Gastroesophageal sphincter (tissue), 3 donors: ENCODE measurements at regions not wholly inside any gene's neighbourhood (a gene's known extent, or its start where the extent isn't known, plus 50 kb on each side); places are given as distances from the start of the nearest gene placed in this dataset.

Experiments
- EP300 ChIP-seq: sonication (generic); formaldehyde crosslinking; IDR thresholded peaks from one replicate; pipeline ENCODE4 v1.6.1; 2017; ENCODE audit warnings: antibody characterized with exemption, mild to moderate bottlenecking
- POLR2A ChIP-seq, 2 donors: fragments of 450-650 bp; IDR thresholded peaks; one replicate each; pipeline ENCODE4 v1.6.1; 2017; ENCODE audit warnings: antibody characterized with exemption in 2 of 2, mild to moderate bottlenecking in 2 of 2, moderate library complexity in 1 of 2
- POLR2AphosphoS5 ChIP-seq: sonication (generic); formaldehyde crosslinking; IDR thresholded peaks from one replicate; pipeline ENCODE4 v1.6.1; 2017; ENCODE audit warnings: antibody characterized with exemption
- TF ChIP-seq, protein P1 (sequence below), 4 experiments: fragments of 200-600 bp in 2 of 4; fragments of 450-650 bp in 2 of 4; sonication (generic) in 1 of 4; IDR thresholded peaks; one replicate each; pipeline ENCODE4 v1.5.1; 2017 to 2019; ENCODE audit warnings: antibody characterized with exemption in 4 of 4, mild to moderate bottlenecking in 2 of 4, moderate library complexity in 2 of 4

DNA sequence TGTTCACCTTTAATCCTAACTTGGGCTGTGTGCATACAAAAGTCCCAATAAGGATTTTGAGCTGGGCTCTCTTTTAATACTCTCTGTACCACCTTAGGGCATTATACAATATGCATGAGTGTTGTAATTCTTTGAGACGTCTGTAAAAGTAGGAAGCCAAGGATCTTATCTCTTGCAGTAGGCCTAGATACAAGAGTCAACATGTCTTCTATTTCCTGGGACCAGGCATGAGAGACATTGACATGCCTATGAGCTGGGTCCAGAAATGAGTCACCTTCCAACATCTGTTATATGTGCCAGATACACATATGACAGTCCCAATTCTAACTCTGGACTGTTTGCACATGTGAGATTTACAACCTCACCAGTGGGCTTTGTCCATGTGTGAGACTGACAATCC lies 1911.2 kb downstream of the TP53TG3F start:
- TF ChIP-seq, protein P1, sequence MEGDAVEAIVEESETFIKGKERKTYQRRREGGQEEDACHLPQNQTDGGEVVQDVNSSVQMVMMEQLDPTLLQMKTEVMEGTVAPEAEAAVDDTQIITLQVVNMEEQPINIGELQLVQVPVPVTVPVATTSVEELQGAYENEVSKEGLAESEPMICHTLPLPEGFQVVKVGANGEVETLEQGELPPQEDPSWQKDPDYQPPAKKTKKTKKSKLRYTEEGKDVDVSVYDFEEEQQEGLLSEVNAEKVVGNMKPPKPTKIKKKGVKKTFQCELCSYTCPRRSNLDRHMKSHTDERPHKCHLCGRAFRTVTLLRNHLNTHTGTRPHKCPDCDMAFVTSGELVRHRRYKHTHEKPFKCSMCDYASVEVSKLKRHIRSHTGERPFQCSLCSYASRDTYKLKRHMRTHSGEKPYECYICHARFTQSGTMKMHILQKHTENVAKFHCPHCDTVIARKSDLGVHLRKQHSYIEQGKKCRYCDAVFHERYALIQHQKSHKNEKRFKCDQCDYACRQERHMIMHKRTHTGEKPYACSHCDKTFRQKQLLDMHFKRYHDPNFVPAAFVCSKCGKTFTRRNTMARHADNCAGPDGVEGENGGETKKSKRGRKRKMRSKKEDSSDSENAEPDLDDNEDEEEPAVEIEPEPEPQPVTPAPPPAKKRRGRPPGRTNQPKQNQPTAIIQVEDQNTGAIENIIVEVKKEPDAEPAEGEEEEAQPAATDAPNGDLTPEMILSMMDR (IDR thresholded peaks at IDR 0.05): no peak
- TF ChIP-seq POLR2AphosphoS5 (no peak), POLR2A (IDR thresholded peaks at IDR 0.05) (no peak), EP300 (no peak)
